ENCODE measurements at regions not wholly inside any gene's neighbourhood (a gene's known extent, or its start where the extent isn't known, plus 50 kb on each side); places are given as distances from the start of the nearest gene placed in this dataset.

DNA sequence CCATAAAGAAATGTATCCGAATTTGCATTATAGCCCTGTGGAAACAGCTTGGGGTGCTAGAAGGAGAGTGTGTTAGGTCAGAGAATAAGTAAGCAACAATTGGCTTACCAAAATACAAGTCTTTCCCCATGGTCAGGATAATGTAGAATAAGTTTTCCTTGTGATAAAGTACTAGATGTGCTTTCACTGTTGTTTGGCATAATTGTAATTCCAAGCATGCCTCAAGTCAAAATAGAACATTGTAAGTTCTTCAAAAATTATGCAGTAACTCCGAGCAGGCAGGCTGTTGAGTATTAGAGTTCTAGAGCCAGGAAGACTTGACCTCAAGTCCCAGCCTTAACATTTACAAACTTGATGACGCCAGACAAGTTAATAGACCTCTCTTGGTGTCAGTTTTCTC is 242.0 kb downstream of the TUSC7 start:
- no peaks in the 10 kb centered on the region for H3K9me3 ChIP-seq (ENCODE audit: control insufficient read depth, low read length)
- H3K79me2 ChIP-seq = no peaks in the 10 kb centered on the region
- H3K9ac ChIP-seq = no peak overlapping the region
- no peaks in the 10 kb centered on the region for H3K27me3 ChIP-seq (ENCODE audit: control insufficient read depth, insufficient read depth, low read length)
- no peak overlapping the region for H3K4me3 ChIP-seq (ENCODE audit: low read depth, low read length)
- no peaks in the 10 kb centered on the region for H3K36me3 ChIP-seq (ENCODE audit: control insufficient read depth, insufficient read depth, low read length)
- TF ChIP-seq, protein P1, sequence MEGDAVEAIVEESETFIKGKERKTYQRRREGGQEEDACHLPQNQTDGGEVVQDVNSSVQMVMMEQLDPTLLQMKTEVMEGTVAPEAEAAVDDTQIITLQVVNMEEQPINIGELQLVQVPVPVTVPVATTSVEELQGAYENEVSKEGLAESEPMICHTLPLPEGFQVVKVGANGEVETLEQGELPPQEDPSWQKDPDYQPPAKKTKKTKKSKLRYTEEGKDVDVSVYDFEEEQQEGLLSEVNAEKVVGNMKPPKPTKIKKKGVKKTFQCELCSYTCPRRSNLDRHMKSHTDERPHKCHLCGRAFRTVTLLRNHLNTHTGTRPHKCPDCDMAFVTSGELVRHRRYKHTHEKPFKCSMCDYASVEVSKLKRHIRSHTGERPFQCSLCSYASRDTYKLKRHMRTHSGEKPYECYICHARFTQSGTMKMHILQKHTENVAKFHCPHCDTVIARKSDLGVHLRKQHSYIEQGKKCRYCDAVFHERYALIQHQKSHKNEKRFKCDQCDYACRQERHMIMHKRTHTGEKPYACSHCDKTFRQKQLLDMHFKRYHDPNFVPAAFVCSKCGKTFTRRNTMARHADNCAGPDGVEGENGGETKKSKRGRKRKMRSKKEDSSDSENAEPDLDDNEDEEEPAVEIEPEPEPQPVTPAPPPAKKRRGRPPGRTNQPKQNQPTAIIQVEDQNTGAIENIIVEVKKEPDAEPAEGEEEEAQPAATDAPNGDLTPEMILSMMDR (IDR thresholded peaks at IDR 0.05) = no peak
- H3K27ac ChIP-seq = no peak overlapping the region
- no peak overlapping the region for H2AFZ ChIP-seq
- H3K4me2 ChIP-seq (ENCODE audit: low read length) = no peak overlapping the region
- no peaks in the 10 kb centered on the region for H3K4me1 ChIP-seq

GRCh38 chr3:116958291-116958690 is 248.7 kb downstream of the TUSC7 start:
- no peaks in the 10 kb centered on the region for H3K9me3 ChIP-seq (ENCODE audit: control insufficient read depth, low read length)
- TF ChIP-seq, protein P1 (IDR thresholded peaks at IDR 0.05) = no peak
- no peaks in the 10 kb centered on the region for H3K27me3 ChIP-seq (ENCODE audit: control insufficient read depth, insufficient read depth, low read length)
- no peaks in the 10 kb centered on the region for H3K79me2 ChIP-seq
- H3K36me3 ChIP-seq (ENCODE audit: control insufficient read depth, insufficient read depth, low read length) = no peaks in the 10 kb centered on the region
- H2AFZ ChIP-seq = no peak overlapping the region
- no peak overlapping the region for H3K9ac ChIP-seq
- no peak overlapping the region for H3K27ac ChIP-seq
- H3K4me1 ChIP-seq = no peaks in the 10 kb centered on the region
- no peak overlapping the region for H3K4me3 ChIP-seq (ENCODE audit: low read depth, low read length)
- H3K4me2 ChIP-seq (ENCODE audit: low read length) = no peak overlapping the region

DNA sequence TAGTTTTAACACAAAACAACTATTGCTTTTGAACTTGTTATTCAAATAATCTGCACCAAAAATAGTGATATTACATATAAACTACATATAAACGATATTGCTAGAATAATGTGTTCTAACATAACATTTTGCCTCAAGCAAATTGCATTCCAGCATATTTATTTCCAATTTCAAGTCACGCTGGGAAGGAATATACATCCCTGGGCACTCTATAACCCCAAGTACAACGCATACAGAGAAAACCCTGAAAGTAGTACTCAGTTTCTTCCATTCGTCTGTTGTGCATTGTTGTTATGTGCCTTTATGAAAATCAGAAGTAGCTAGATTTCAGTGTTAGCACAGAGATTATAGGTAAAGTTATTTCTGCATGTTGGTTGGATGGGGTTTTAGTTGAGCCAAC is 251.5 kb downstream of the TUSC7 start:
- Histone ChIP-seq H3K36me3 (ENCODE audit: control insufficient read depth, insufficient read depth, low read length) (no peaks in the 10 kb centered on the region), H3K4me3 (ENCODE audit: low read depth, low read length) (no peak overlapping the region), H3K9ac (no peak overlapping the region), H3K79me2 (no peaks in the 10 kb centered on the region), H3K27me3 (ENCODE audit: control insufficient read depth, insufficient read depth, low read length) (no peaks in the 10 kb centered on the region), H3K9me3 (ENCODE audit: control insufficient read depth, low read length) (no peaks in the 10 kb centered on the region), H3K4me2 (ENCODE audit: low read length) (no peak overlapping the region), H2AFZ (no peak overlapping the region), H3K27ac (no peak overlapping the region), H3K4me1 (no peaks in the 10 kb centered on the region)
- TF ChIP-seq, protein P1 (IDR thresholded peaks at IDR 0.05) = no peak

GRCh38 chr3:116963802-116964201 is 254.2 kb downstream of the TUSC7 start:
- Histone ChIP-seq H3K4me2 (ENCODE audit: low read length) (no peak overlapping the region), H3K4me1 (no peaks in the 10 kb centered on the region), H3K36me3 (ENCODE audit: control insufficient read depth, insufficient read depth, low read length) (no peaks in the 10 kb centered on the region), H3K9me3 (ENCODE audit: control insufficient read depth, low read length) (no peaks in the 10 kb centered on the region), H3K27me3 (ENCODE audit: control insufficient read depth, insufficient read depth, low read length) (no peaks in the 10 kb centered on the region), H3K4me3 (ENCODE audit: low read depth, low read length) (no peak overlapping the region), H3K79me2 (no peaks in the 10 kb centered on the region), H3K27ac (no peak overlapping the region), H2AFZ (no peak overlapping the region), H3K9ac (no peak overlapping the region)
- TF ChIP-seq, protein P1 (IDR thresholded peaks at IDR 0.05) = no peak

GRCh38 chr3:116966649-116967048 is 257.1 kb downstream of the TUSC7 start:
- TF ChIP-seq, protein P1 (IDR thresholded peaks at IDR 0.05) = no peak
- no peak overlapping the region for H3K27ac ChIP-seq
- H2AFZ ChIP-seq = no peak overlapping the region
- H3K4me1 ChIP-seq = no peaks in the 10 kb centered on the region
- H3K79me2 ChIP-seq = no peaks in the 10 kb centered on the region
- no peak overlapping the region for H3K4me3 ChIP-seq (ENCODE audit: low read depth, low read length)
- H3K4me2 ChIP-seq (ENCODE audit: low read length) = no peak overlapping the region
- no peaks in the 10 kb centered on the region for H3K9me3 ChIP-seq (ENCODE audit: control insufficient read depth, low read length)
- H3K36me3 ChIP-seq (ENCODE audit: control insufficient read depth, insufficient read depth, low read length) = no peaks in the 10 kb centered on the region
- no peaks in the 10 kb centered on the region for H3K27me3 ChIP-seq (ENCODE audit: control insufficient read depth, insufficient read depth, low read length)
- H3K9ac ChIP-seq = no peak overlapping the region

Data from parathyroid adenoma (tissue), 2 donors.